Activated CD4-positive, alpha-beta memory T cell treated with anti-CD3 and anti-CD28 coated beads, Interleukin-2, amount 10 ng/mL, durations not matched to agents 7 days and 5 days (primary cell): ENCODE measurements at regions not wholly inside any gene's neighbourhood (a gene's known extent, or its start where the extent isn't known, plus 50 kb on each side); places are given as distances from the start of the nearest gene placed in this dataset.

Experiments used
- CTCF ChIA-PET: fragments of 350-600 bp; sonication (Branson Sonifier 250); formaldehyde crosslinking; loops from one replicate; lab custom pipeline; 2021; ENCODE audit warnings: antibody characterized with exemption, inconsistent platforms; lab: Charles Lee
- POLR2A ChIA-PET: fragments of 350-600 bp; sonication (Branson Sonifier 250); formaldehyde crosslinking; loops from one replicate; lab custom pipeline; 2021; ENCODE audit warnings: antibody characterized with exemption; lab: Charles Lee
- DNase-seq: peaks from one replicate; pipeline ENCODE4 v3.0.0-alpha.2; 2020
- H3K27ac Mint-ChIP-seq: one replicate; pipeline ENCODE4 v1.8.0; 2021; ENCODE audit warnings: mild to moderate bottlenecking, mixed read lengths
- H3K27me3 Mint-ChIP-seq: one replicate; pipeline ENCODE4 v1.8.0; 2021; ENCODE audit warnings: mixed read lengths
- H3K36me3 Mint-ChIP-seq: one replicate; pipeline ENCODE4 v1.8.0; 2021; ENCODE audit warnings: low read depth, mixed read lengths
- H3K4me1 Mint-ChIP-seq: one replicate; pipeline ENCODE4 v1.8.0; 2021; ENCODE audit warnings: mixed read lengths
- H3K4me3 Mint-ChIP-seq: one replicate; pipeline ENCODE4 v1.8.0; 2021; ENCODE audit warnings: mild to moderate bottlenecking, mixed read lengths
- H3K9me3 Mint-ChIP-seq: one replicate; pipeline ENCODE4 v1.8.0; 2021; ENCODE audit warnings: mixed read lengths

DNA sequence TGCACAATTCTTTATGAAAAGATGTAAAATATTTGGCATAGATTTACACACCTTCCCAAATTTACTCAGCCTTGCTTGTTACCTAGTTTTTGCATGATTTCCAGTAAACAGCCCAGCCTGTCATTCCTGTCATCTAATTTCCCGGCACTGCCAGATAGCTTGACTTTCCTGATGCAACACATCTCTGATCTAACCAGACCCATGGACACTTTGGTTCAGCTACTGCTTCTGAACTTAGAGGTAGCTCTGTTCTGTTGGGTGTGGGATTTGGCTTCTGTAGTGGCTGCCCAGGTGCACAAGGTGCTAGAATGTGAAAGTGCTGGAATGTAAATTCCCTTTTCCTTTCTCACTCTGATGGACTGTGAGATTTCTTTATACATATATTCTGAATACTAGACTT, 1033.5 kb downstream of the SLITRK1 start:
- CTCF ChIA-PET: no interaction called here
- DNase-seq: no peak
- POLR2A ChIA-PET: no interaction called here
- no peaks in the 10 kb centered on the region for H3K36me3 Mint-ChIP-seq
- peaks cover 12% of the 10 kb centered on the region for H3K9me3 Mint-ChIP-seq
- H3K27me3 Mint-ChIP-seq: no peaks in the 10 kb centered on the region
- no peak overlapping the region for H3K27ac Mint-ChIP-seq
- no peak overlapping the region for H3K4me3 Mint-ChIP-seq
- H3K4me1 Mint-ChIP-seq: no peaks in the 10 kb centered on the region

DNA sequence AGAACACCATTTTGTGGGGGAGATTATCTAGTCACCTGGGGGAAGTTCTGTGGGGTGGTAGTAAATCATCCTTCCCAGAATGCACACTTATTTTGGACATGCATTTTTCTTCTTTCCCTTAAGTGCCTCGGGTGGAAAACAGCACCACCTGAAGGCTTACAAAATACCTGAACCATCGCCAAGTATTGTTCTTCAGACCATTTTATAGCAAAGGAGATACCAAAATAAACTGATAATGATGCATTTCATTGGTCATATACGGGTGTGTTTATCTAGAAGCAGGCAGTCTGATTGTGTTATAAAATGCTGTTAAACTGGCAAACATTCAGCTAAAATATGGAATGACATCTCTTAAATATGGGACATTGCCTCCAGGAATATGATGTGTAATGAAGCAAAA, 1034.7 kb downstream of the SLITRK1 start:
- POLR2A ChIA-PET: no interaction called here
- Mint-ChIP-seq H3K4me1 (no peaks in the 10 kb centered on the region), H3K27ac (no peak overlapping the region), H3K36me3 (no peaks in the 10 kb centered on the region), H3K4me3 (no peak overlapping the region), H3K9me3 (peaks cover 12% of the 10 kb centered on the region), H3K27me3 (no peaks in the 10 kb centered on the region)
- DNase-seq: no peak
- CTCF ChIA-PET: no interaction called here

DNA sequence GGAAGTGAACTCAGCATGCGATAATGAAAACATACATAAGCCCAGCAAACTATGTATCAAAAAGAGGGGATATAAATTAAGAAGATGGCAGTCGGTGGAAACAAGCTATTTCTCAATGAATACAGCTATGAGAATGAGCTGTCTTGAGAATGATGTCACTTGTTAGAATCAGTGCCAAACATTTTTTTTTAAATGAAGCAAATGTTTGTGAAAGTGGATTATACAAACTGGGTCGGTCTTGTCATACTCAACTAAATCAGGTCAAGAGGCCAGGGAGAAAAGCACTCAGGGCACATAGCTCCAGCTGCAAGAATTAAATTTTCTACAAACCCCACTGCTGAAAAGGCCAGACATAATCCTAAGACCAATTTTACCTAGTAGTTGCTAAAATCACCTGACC, 1048.4 kb downstream of the SLITRK1 start:
- no peaks in the 10 kb centered on the region for H3K27me3 Mint-ChIP-seq
- DNase-seq: no peak
- H3K27ac Mint-ChIP-seq: no peak overlapping the region
- H3K36me3 Mint-ChIP-seq: no peaks in the 10 kb centered on the region
- H3K4me1 Mint-ChIP-seq: no peaks in the 10 kb centered on the region
- no peaks in the 10 kb centered on the region for H3K9me3 Mint-ChIP-seq
- POLR2A ChIA-PET: no interaction called here
- no peak overlapping the region for H3K4me3 Mint-ChIP-seq
- CTCF ChIA-PET: no interaction called here

DNA sequence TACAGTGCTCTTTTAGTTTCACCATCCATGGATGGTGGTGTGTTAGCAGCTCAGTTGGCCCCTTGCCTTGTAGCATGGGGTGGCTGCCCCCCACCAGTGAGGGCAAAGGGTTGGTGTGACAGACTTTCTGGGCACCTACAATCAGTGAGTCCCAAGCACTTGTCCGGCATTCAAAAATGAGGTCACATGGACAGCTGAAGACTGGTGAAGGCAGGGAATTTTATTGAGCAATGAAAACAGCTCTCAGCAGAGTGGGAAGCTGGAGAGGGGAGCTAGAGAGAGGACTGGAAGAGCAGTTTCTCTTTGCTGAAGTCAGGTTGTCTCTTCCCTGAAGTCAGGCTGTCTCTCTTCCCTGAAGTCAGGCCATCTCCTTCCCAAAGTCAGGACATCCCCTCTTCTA, 1053.2 kb downstream of the SLITRK1 start:
- no peak for DNase-seq
- Mint-ChIP-seq H3K4me3 (no peak overlapping the region), H3K27ac (no peak overlapping the region), H3K36me3 (no peaks in the 10 kb centered on the region), H3K27me3 (no peaks in the 10 kb centered on the region), H3K9me3 (no peaks in the 10 kb centered on the region), H3K4me1 (no peaks in the 10 kb centered on the region)
- ChIA-PET POLR2A (no interaction called here), CTCF (no interaction called here)

DNA sequence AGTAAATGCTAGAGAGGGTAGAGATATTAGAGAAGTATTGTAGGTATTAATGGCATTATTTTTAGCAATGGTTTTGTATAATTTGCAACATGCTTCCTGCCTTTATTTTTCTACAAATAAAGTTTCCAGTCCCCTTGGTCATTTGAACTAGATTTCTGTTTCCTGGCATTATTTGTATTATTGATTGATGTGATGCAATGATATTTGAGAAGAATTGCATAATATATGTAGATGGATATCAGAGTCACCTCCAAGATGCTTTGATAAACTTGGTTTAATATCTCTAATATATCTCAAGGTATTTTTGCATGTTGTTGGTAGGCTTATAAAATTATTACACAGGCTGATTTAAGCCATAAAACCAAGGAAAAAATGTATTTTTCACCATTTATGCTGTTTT, 1054.5 kb downstream of the SLITRK1 start:
- no peaks in the 10 kb centered on the region for H3K9me3 Mint-ChIP-seq
- no peaks in the 10 kb centered on the region for H3K27me3 Mint-ChIP-seq
- H3K27ac Mint-ChIP-seq: no peak overlapping the region
- no peak overlapping the region for H3K4me3 Mint-ChIP-seq
- no peak for DNase-seq
- no peaks in the 10 kb centered on the region for H3K36me3 Mint-ChIP-seq
- ChIA-PET CTCF (no interaction called here), POLR2A (no interaction called here)
- no peaks in the 10 kb centered on the region for H3K4me1 Mint-ChIP-seq

DNA sequence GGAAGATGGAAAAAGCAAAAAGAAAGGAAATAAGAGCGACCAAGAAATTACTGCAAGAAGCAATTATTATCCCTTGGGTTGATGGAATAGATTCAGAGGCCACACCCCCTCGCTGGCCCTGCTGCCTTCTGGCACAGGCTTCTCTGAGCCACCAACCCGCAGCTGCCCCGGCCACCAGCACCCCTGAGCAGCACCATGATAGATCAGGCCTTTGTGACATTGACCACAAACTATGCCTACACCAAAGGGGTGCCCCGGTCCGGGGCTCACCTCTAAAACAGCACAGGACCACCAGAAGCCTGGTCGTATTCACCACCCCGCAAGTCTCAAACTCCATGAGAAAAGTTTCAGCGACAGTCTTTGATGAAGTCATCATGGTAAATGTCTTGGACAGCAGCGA, 1059.3 kb downstream of the SLITRK1 start:
- H3K4me1 Mint-ChIP-seq: no peaks in the 10 kb centered on the region
- H3K27ac Mint-ChIP-seq: no peak overlapping the region
- ChIA-PET POLR2A (no interaction called here), CTCF (no interaction called here)
- H3K9me3 Mint-ChIP-seq: no peaks in the 10 kb centered on the region
- no peaks in the 10 kb centered on the region for H3K27me3 Mint-ChIP-seq
- DNase-seq: no peak
- H3K4me3 Mint-ChIP-seq: no peak overlapping the region
- no peaks in the 10 kb centered on the region for H3K36me3 Mint-ChIP-seq

DNA sequence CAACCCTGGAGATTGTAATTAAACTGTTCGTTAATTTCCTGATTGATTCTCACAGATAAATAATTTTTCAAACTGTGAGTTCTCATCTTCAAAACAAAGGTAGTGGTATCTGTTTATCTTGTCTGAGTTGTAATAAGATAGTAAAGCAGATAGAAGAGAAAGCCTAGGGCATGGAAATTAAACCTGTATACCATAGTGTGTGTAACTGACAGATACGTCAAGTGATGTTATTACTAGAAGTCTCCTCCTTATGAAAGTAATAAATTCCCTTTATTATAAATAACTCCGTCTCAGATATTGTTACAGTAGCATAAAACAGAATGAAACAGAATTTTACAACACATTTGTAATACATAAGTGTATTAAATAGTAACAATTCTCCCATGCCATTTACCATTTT, 1065.1 kb downstream of the SLITRK1 start:
- Mint-ChIP-seq H3K9me3 (no peaks in the 10 kb centered on the region), H3K36me3 (no peaks in the 10 kb centered on the region), H3K4me1 (no peaks in the 10 kb centered on the region), H3K27me3 (no peaks in the 10 kb centered on the region), H3K4me3 (no peak overlapping the region), H3K27ac (no peak overlapping the region)
- ChIA-PET CTCF (no interaction called here), POLR2A (no interaction called here)
- no peak for DNase-seq

DNA sequence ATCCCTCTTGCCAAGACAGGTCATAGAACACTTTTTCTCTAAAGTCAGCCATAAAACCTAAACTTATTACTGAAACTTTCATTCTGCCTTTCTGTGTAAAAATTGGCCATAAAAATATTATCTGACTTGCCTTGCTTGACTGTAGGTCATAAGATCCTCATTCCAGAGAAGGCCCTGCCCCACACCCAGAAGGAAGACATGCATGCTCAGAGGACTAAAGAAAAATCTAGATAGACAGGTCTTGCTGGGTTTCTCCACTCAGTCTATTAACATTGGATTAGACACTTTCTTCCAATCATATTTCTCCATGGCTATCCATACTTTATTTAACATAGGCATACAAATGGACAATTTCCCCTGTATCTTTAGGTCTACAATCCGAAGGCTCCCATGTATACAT, 1066.5 kb downstream of the SLITRK1 start:
- Mint-ChIP-seq H3K27ac (no peak overlapping the region), H3K36me3 (no peaks in the 10 kb centered on the region), H3K4me3 (no peak overlapping the region), H3K4me1 (no peaks in the 10 kb centered on the region), H3K27me3 (no peaks in the 10 kb centered on the region), H3K9me3 (peaks cover under 1% of the 10 kb centered on the region)
- CTCF ChIA-PET: no interaction called here
- no peak for DNase-seq
- POLR2A ChIA-PET: no interaction called here

DNA sequence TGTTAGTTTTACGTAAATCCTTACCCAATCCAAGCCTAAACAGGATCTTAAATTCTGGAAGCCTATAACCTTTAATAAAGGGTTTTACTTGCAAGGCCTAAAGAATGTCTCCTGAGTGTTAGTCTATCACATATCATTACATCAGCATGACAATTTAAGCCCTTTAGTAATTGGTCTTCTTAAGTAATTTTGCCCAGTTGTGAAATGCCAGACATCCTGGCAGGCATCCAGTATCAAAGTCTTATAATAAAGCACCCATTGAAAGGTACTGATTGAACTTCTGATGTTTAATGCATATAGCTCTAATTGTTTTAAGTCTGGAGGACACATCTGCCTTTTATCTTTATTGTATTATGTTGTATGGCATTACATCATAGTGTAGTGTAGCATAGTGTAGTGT, 1078.9 kb downstream of the SLITRK1 start:
- ChIA-PET POLR2A (no interaction called here), CTCF (no interaction called here)
- Mint-ChIP-seq H3K36me3 (no peaks in the 10 kb centered on the region), H3K27ac (no peak overlapping the region), H3K4me3 (no peak overlapping the region), H3K4me1 (no peaks in the 10 kb centered on the region), H3K9me3 (peaks cover 8% of the 10 kb centered on the region), H3K27me3 (no peaks in the 10 kb centered on the region)
- DNase-seq: no peak

DNA sequence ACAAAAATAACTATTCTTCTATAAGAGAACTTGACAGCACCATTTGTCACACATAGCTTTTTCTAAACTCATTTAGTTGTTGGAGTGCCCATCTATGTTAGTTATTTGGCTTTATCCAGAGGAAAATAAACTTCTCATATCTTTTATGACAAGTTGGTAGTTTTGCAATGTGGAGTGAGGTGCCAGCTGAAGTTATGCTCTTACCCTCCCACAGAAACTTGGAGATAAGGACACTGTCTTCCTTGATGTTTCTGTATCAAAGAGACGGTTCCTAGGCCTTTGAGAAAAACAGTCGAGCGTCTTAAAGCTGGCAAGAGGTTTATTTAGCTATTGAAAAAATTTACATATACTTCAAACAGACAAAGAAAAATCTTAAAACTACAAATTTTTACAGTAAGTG, 1079.7 kb downstream of the SLITRK1 start:
- H3K27me3 Mint-ChIP-seq: no peaks in the 10 kb centered on the region
- no peak overlapping the region for H3K4me3 Mint-ChIP-seq
- ChIA-PET POLR2A (no interaction called here), CTCF (no interaction called here)
- no peaks in the 10 kb centered on the region for H3K4me1 Mint-ChIP-seq
- H3K27ac Mint-ChIP-seq: no peak overlapping the region
- no peak for DNase-seq
- peaks cover 8% of the 10 kb centered on the region for H3K9me3 Mint-ChIP-seq
- H3K36me3 Mint-ChIP-seq: no peaks in the 10 kb centered on the region

DNA sequence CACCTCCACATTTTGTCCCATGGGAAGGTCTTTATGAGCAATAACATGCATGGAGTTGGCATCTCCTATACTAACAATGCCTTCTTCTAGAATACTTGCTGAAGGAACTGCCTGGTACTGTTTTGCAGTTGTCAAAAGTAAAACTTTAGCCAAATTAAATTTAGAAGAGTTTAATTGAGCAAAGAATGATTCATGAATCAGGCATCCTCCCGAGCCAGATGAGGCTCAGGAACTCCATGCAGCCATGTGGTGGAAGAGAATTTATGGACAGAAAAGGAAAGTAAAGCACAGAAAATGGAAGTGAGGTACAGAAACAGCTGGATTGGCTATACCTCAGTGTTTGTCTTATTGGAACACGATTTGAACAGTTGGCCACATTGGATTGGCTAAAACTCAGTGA, 1081.9 kb downstream of the SLITRK1 start:
- POLR2A ChIA-PET: no interaction called here
- Mint-ChIP-seq H3K4me1 (no peaks in the 10 kb centered on the region), H3K36me3 (no peaks in the 10 kb centered on the region)

DNA sequence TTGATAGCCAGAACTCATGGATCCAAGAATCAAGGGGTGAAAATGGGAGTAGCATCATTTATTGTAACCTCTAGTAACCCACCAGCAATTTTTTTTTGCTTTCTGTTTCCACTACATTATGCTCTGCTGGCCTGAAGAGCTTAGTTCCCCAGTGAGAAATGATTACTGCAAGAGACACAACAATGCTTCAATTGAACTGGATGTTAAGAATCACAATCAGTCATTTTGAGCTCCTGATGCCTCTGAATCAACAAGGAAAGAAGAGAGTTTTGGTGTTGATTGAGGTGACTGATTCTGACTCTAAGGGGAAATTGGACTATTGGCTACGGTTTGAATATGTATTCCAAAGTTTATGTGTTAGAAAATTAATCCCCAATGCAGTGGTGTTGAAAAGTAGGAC, 1084.4 kb downstream of the SLITRK1 start:
- Mint-ChIP-seq H3K9me3 (peaks cover 3% of the 10 kb centered on the region), H3K4me3 (no peak overlapping the region), H3K27me3 (no peaks in the 10 kb centered on the region), H3K27ac (no peak overlapping the region), H3K4me1 (no peaks in the 10 kb centered on the region), H3K36me3 (no peaks in the 10 kb centered on the region)
- DNase-seq: no peak
- ChIA-PET POLR2A (no interaction called here), CTCF (no interaction called here)

More for the DNA sequence above, 1081.9 kb downstream of the SLITRK1 start:
- H3K27me3 Mint-ChIP-seq: no peaks in the 10 kb centered on the region
- H3K4me3 Mint-ChIP-seq: no peak overlapping the region
- H3K9me3 Mint-ChIP-seq: peaks cover 11% of the 10 kb centered on the region
- CTCF ChIA-PET: no interaction called here
- H3K27ac Mint-ChIP-seq: no peak overlapping the region
- DNase-seq: no peak

DNA sequence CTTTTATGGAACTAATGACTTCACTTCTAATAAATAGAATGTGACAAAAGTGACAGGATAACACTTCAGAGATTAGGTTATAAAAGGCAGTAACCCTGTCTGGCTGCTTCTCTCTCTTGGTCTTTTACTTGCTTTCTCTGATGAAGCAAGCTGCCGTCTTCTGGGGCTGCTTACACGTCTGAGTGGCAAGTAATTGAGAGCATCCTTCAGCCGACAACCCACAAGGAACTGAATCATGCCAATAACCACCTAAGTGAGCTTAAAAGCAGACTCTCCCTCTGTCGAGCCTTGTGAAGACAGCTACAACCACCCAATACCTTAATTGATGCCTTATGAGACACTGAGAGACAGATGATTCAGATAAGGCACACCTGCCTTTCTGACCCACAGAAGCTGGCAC, 1091.2 kb downstream of the SLITRK1 start:
- Mint-ChIP-seq H3K4me3 (no peak overlapping the region), H3K36me3 (no peaks in the 10 kb centered on the region), H3K4me1 (no peaks in the 10 kb centered on the region), H3K9me3 (peaks cover 3% of the 10 kb centered on the region), H3K27ac (no peak overlapping the region), H3K27me3 (no peaks in the 10 kb centered on the region)
- no peak for DNase-seq
- CTCF ChIA-PET: no interaction called here
- POLR2A ChIA-PET: no interaction called here

DNA sequence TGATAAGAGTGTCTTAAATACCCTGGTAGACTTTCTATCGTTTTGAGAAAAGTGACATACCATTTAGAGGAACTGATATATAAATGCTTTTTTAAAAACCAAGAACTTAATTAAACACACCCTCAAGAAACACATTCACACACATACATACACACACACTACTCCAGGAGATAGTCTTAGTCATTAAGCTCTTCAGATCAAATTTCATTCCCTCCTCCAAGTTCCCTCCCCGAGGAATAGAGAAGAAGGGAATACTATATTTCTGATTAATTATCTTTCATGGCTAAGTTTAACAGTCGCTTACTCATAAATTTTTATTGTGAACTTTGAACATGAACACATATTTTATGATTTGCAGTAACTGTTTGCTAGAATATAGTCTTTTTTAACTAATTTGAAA, 1109.5 kb downstream of the SLITRK1 start:
- ChIA-PET POLR2A (no interaction called here), CTCF (no interaction called here)
- Mint-ChIP-seq H3K9me3 (peaks cover 2% of the 10 kb centered on the region), H3K36me3 (no peaks in the 10 kb centered on the region), H3K27ac (no peak overlapping the region), H3K27me3 (no peaks in the 10 kb centered on the region), H3K4me1 (no peaks in the 10 kb centered on the region), H3K4me3 (no peak overlapping the region)
- no peak for DNase-seq
